BE2C (cell line): ENCODE measurements at regions not wholly inside any gene's neighbourhood (a gene's known extent, or its start where the extent isn't known, plus 50 kb on each side); places are given as distances from the start of the nearest gene placed in this dataset.

Experiments
- DNase-seq: peaks from one replicate; pipeline ENCODE4 v3.0.0-alpha.2; 2020
- H3K27me3 ChIP-seq: fragments of 250-450 bp; sonication (Bioruptor Pico); 2 replicates; pipeline ENCODE4 v1.5.1; 2020; ENCODE audit warnings: mild to moderate bottlenecking
- H3K36me3 ChIP-seq: fragments of 250-450 bp; sonication (Bioruptor Pico); 2 replicates; pipeline ENCODE4 v1.5.1; 2020; ENCODE audit warnings: mild to moderate bottlenecking
- H3K4me1 ChIP-seq: fragments of 250-450 bp; sonication (Bioruptor Pico); 2 replicates; pipeline ENCODE4 v1.5.1; 2020
- H3K4me3 ChIP-seq: 2 replicates; pipeline ENCODE4 v1.5.1; 2011; ENCODE audit warnings: low read depth, low read length
- H3K9me3 ChIP-seq: fragments of 250-450 bp; sonication (Bioruptor Pico); 2 replicates; pipeline ENCODE4 v1.5.1; 2020
- TF ChIP-seq, protein P1 (sequence below): IDR thresholded peaks from 2 replicates; pipeline ENCODE4 v1.5.1; 2012; ENCODE audit warnings: mild to moderate bottlenecking, low read depth, low read length

DNA sequence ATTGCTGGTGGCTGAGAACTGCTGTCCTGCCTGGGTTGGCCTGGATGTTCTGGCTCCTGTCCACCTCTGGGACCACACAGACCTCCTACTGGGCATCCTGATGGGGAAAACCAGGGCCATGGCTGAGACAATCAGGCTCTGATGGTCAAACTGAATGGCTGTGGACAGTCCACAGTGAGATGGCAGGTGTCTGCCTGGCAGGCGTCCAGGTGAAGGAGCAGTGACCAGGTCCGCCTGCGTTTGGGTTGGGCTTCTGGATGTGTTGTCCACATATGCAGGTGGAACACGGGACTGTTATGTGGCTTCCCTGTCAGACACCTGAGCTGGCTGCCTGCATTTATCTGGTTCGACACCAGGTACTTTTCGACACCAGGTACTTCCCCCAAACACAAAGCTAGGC, 241.7 kb downstream of the BUB3 start:
- no peaks in the 10 kb centered on the region for H3K9me3 ChIP-seq
- H3K27me3 ChIP-seq, result no peaks in the 10 kb centered on the region
- no peaks in the 10 kb centered on the region for H3K4me1 ChIP-seq

DNA sequence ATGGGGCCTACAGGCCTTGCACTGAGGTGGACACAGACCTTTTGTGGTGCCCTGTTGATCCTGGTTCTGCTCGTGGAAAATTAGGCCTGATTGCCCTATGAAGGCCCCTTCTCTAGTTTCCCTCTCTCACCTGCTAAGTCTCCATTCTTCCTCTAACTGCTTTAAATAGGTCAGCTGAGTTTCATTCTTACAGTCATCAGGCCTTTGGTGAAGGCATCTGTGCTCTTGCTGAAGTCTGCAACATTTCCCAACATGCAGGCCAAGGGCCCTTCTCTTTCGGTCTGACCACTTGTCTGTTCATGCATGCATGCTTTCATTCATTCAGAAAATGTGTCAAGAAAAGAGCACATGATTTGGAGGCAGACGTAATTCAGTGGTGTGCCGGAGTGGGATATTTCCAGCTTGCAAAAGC, 244.0 kb downstream of the BUB3 start:
- TF ChIP-seq, protein P1, sequence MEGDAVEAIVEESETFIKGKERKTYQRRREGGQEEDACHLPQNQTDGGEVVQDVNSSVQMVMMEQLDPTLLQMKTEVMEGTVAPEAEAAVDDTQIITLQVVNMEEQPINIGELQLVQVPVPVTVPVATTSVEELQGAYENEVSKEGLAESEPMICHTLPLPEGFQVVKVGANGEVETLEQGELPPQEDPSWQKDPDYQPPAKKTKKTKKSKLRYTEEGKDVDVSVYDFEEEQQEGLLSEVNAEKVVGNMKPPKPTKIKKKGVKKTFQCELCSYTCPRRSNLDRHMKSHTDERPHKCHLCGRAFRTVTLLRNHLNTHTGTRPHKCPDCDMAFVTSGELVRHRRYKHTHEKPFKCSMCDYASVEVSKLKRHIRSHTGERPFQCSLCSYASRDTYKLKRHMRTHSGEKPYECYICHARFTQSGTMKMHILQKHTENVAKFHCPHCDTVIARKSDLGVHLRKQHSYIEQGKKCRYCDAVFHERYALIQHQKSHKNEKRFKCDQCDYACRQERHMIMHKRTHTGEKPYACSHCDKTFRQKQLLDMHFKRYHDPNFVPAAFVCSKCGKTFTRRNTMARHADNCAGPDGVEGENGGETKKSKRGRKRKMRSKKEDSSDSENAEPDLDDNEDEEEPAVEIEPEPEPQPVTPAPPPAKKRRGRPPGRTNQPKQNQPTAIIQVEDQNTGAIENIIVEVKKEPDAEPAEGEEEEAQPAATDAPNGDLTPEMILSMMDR, result no peak
- no peak for DNase-seq
- Histone ChIP-seq H3K4me1 (no peaks in the 10 kb centered on the region), H3K27me3 (no peaks in the 10 kb centered on the region), H3K9me3 (no peaks in the 10 kb centered on the region), H3K4me3 (no peak overlapping the region), H3K36me3 (no peaks in the 10 kb centered on the region)

More for the DNA sequence above, 241.7 kb downstream of the BUB3 start:
- no peak for DNase-seq
- no peaks in the 10 kb centered on the region for H3K36me3 ChIP-seq
- TF ChIP-seq, protein P1, result no peak
- no peak overlapping the region for H3K4me3 ChIP-seq

DNA sequence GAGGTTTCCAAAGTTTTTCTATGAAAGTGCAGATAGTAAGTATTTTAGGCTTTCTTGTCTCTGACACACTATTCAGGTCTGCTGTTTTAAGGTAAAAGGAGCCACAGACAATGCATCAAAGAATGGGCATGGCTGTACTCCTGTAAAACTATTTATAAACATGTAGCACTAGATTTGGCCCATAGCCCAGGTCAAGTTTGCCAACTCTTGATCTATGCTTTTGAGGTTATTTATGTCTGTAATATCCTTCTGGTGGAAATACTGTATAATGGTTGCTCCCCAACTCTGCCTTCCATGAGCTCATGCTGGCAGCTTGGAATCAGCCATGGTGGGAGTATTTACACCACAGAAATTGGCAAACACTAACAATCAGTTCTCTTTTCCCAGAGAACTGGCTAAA, 244.6 kb downstream of the BUB3 start:
- DNase-seq, result no peak
- Histone ChIP-seq H3K4me1 (no peaks in the 10 kb centered on the region), H3K36me3 (no peaks in the 10 kb centered on the region), H3K27me3 (no peaks in the 10 kb centered on the region), H3K4me3 (no peak overlapping the region), H3K9me3 (no peaks in the 10 kb centered on the region)
- TF ChIP-seq, protein P1, result no peak

DNA sequence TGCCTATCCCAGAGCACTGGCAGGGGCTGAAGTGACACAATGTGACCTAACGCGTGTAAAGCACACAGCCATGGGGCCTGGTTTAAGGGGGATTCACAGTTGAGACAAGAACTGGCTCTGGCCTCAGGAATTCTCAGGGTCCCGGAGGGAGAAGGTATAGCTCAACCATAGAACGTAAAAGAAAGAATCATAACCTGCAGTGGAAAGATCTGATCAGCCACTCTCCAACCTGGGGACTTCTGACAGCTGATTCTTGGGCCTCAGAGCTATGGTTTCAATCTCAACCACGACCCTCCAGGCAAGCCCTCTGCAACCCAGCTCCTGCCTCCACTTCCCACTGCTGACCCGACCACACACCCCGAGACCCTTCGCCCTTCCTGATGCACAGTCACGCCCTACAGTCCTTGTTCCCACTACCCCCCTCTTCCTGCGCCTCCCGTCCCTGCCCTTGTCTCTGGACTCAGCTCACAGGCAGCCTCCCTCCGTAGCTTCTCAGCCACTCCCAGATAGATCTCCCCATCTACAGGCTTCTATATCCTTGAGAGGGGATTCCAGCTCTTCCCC, 245.2 kb downstream of the BUB3 start:
- TF ChIP-seq, protein P1, result no peak
- no peak overlapping the region for H3K4me3 ChIP-seq
- H3K9me3 ChIP-seq, result no peaks in the 10 kb centered on the region
- H3K36me3 ChIP-seq, result no peaks in the 10 kb centered on the region
- no peaks in the 10 kb centered on the region for H3K4me1 ChIP-seq
- H3K27me3 ChIP-seq, result no peaks in the 10 kb centered on the region
- no peak for DNase-seq

DNA sequence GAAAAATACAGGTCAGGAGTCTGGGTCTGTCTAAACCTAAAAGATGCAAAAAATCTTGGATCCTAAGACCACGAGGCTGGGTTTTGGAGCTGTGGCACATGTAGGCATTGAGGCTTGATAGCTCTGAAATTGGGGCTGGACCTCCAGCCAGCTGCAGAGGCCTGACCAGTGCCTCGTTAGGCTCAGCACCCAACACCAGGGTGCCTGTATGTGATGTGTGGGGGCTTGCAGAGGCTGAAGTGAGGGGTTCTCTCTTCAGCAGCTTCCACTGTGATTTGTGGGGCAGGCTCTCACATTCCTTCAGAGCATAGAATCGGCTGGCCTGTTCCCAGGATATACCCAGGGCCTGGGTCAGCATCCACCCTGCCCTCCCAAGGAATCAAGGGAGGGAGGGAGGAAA, 247.8 kb downstream of the BUB3 start:
- TF ChIP-seq, protein P1, result no peak
- H3K4me3 ChIP-seq, result no peak overlapping the region
- no peaks in the 10 kb centered on the region for H3K9me3 ChIP-seq
- no peaks in the 10 kb centered on the region for H3K36me3 ChIP-seq
- no peaks in the 10 kb centered on the region for H3K4me1 ChIP-seq
- DNase-seq, result no peak
- no peaks in the 10 kb centered on the region for H3K27me3 ChIP-seq

DNA sequence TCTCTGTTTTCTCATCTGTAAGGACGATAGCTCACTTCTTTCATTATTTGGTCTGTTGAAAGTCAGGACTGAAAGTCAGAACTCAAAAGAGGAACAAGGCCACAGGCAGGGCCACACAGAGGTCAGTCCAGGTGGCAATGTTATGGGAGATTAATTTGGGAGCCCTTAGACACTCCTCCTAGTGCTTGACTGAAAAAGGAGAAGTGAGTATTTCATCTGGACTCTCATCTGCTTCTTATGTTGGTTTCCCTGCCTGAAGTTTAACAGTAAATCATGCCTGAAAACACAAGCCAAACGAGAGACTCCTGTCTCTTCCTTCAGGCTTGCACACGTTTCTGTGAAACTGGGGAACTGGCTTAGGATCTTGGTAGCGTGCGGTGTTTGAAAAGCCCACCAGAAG, 248.5 kb downstream of the BUB3 start:
- Histone ChIP-seq H3K4me3 (no peak overlapping the region), H3K36me3 (no peaks in the 10 kb centered on the region), H3K27me3 (no peaks in the 10 kb centered on the region), H3K4me1 (no peaks in the 10 kb centered on the region), H3K9me3 (no peaks in the 10 kb centered on the region)
- DNase-seq, result no peak
- TF ChIP-seq, protein P1, result no peak
